ENCODE measurements at regions not wholly inside any gene's neighbourhood (a gene's known extent, or its start where the extent isn't known, plus 50 kb on each side); places are given as distances from the start of the nearest gene placed in this dataset.
"Not testable (repeated sequence)": the region's sequence is repeated elsewhere in the genome, so short reads cannot be mapped to it uniquely, and the experiment has no call there.

DNA sequence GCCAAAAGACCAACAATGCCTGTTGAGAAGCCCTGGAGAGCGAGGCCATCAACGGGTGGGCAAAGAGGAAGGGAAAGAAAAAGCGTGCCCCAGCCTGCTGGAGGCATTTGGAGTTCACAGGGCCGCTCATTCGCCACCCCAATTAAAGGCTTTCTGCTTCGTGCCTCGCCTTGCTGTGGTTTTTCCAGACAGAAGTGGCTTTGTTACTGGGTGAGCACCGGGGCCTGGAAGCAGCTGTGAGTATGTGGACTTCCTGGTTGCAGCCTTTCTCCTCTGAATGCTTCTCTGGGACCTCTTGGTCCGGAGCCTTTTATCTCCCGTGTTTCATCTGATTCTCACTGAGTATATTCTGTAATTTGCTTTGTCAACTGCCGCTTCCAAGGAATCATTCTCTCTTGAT is 118.1 kb upstream of the EGR2 start:
- Histone ChIP-seq H3K4me1 (ENCODE audit: control insufficient read depth, insufficient read depth, low read length) (no peaks in the 10 kb centered on the region), H3K27ac (ENCODE audit: control insufficient read depth, insufficient read depth) (no peak overlapping the region), H3K27me3 (replicated peaks in 1 of 2; ENCODE audit: control insufficient read depth in 2 of 2, insufficient read depth in 2 of 2, low read length in 1 of 2) (no peaks in the 10 kb centered on the region), H3K9ac (ENCODE audit: control insufficient read depth, insufficient read depth, low read length) (no peak overlapping the region), H3K79me2 (ENCODE audit: control insufficient read depth, insufficient read depth, low read length) (no peaks in the 10 kb centered on the region), H3K4me3 (no peak overlapping the region), H4K20me1 (ENCODE audit: control insufficient read depth, insufficient read depth) (no peaks in the 10 kb centered on the region), H3K9me3 (replicated peaks; ENCODE audit: control insufficient read depth, insufficient read depth, low read length) (no peaks in the 10 kb centered on the region), H3K36me3 (ENCODE audit: control insufficient read depth in 2 of 2, insufficient read depth in 2 of 2, low read length in 1 of 2) (no peaks in the 10 kb centered on the region), H3K4me2 (ENCODE audit: control insufficient read depth, insufficient read depth) (no peak overlapping the region), H2AFZ (ENCODE audit: control insufficient read depth, low read depth, low read length) (peak overlapping the region; percentile 57)
- no TSS peak for BruUV-seq (replicated peaks)
- ChIA-PET CTCF (interaction anchor here (0.6 to 1.1 kb wide), 2 partner anchors 11 to 43 kb away, joined by 3 to 4 read pairs; no protein-coding TSS in a partner anchor), POLR2A (no interaction called here), RAD21 (ENCODE audit: unreplicated experiment) (interaction anchor here (0.6 kb wide), 1 partner anchor 11 kb away, joined by 4 read pairs; no protein-coding TSS in a partner anchor), SMC1A (ENCODE audit: uncharacterized antibody, unreplicated experiment) (interaction anchor here (0.7 kb wide), 1 partner anchor 8 kb away, joined by 3 read pairs; no protein-coding TSS in a partner anchor)
- TF ChIP-seq NRF1 (conservative IDR thresholded peaks at IDR 0.05; ENCODE audit: low read depth, low read length) (no peak), CEBPB (IDR thresholded peaks at IDR 0.05; ENCODE audit: borderline replicate concordance in 1 of 2, low read depth in 2 of 2, low read length in 2 of 2) (no peak), SPI1 (IDR thresholded peaks at IDR 0.05; ENCODE audit: borderline replicate concordance, insufficient read depth, low read depth, low read length) (0 out of 2 replicates have a peak, but pooled peaks have one; percentile 2)
- WGBS (ENCODE audit: insufficient coverage, insufficient replicate concordance, low lambda C conversion rate, missing lambda C conversion rate) = 37% methylated on average over 11 of the region's 11 CpGs
- no peak for FAIRE-seq
- in situ Hi-C loops (cut with MboI) = no loop called here
- ATAC-seq = no peak
- DNase-seq (ENCODE audit: low read depth, low spot score) = no peak
- intact Hi-C loops (cut with micrococcal nuclease; ENCODE audit: unreplicated experiment) = no loop called here

DNA sequence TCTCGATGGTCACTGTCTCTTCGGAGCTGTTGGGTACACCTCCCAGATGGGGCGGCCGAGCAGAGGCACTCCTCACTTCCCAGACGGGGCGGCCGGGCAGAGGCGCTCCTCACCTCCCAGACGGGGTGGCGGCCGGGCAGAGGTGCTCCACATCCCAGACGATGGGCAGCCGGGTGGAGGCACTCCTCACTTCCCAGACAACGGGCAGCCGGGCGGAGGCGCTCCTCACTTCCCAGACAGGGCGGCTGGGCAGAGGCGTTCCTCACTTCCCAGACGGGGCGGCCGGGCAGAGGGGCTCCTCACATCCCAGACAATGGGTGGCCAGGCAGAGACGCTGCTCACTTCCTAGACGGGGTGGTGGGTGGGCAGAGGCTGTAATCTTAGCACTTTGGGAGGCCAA is 112.6 kb upstream of the EGR2 start:
- H3K9me3 ChIP-seq (replicated peaks; ENCODE audit: control insufficient read depth, insufficient read depth, low read length); intact Hi-C loops (cut with micrococcal nuclease; ENCODE audit: unreplicated experiment); H3K9ac ChIP-seq (ENCODE audit: control insufficient read depth, insufficient read depth, low read length); H3K4me3 ChIP-seq; H3K4me2 ChIP-seq (ENCODE audit: control insufficient read depth, insufficient read depth); in situ Hi-C loops (cut with MboI); DNase-seq (ENCODE audit: low read depth, low spot score); H3K4me1 ChIP-seq (ENCODE audit: control insufficient read depth, insufficient read depth, low read length); H3K79me2 ChIP-seq (ENCODE audit: control insufficient read depth, insufficient read depth, low read length); BruUV-seq (replicated peaks); POLR2A ChIA-PET; FAIRE-seq; H3K27ac ChIP-seq (ENCODE audit: control insufficient read depth, insufficient read depth); ATAC-seq; H2AFZ ChIP-seq (ENCODE audit: control insufficient read depth, low read depth, low read length); H3K27me3 ChIP-seq (replicated peaks in 1 of 2; ENCODE audit: control insufficient read depth in 2 of 2, insufficient read depth in 2 of 2, low read length in 1 of 2); RAD21 ChIA-PET (ENCODE audit: unreplicated experiment); SMC1A ChIA-PET (ENCODE audit: uncharacterized antibody, unreplicated experiment); H4K20me1 ChIP-seq (ENCODE audit: control insufficient read depth, insufficient read depth); H3K36me3 ChIP-seq (ENCODE audit: control insufficient read depth in 2 of 2, insufficient read depth in 2 of 2, low read length in 1 of 2): not testable (repeated sequence)
- WGBS (ENCODE audit: insufficient coverage, insufficient replicate concordance, low lambda C conversion rate, missing lambda C conversion rate) = 69% methylated on average over 24 of the region's 24 CpGs
- CTCF ChIA-PET = interaction anchor here (0.6 kb wide), 1 partner anchor 26 kb away, joined by 3 read pairs; no protein-coding TSS in a partner anchor
